ENCODE measurements at regions not wholly inside any gene's neighbourhood (a gene's known extent, or its start where the extent isn't known, plus 50 kb on each side); places are given as distances from the start of the nearest gene placed in this dataset.

DNA sequence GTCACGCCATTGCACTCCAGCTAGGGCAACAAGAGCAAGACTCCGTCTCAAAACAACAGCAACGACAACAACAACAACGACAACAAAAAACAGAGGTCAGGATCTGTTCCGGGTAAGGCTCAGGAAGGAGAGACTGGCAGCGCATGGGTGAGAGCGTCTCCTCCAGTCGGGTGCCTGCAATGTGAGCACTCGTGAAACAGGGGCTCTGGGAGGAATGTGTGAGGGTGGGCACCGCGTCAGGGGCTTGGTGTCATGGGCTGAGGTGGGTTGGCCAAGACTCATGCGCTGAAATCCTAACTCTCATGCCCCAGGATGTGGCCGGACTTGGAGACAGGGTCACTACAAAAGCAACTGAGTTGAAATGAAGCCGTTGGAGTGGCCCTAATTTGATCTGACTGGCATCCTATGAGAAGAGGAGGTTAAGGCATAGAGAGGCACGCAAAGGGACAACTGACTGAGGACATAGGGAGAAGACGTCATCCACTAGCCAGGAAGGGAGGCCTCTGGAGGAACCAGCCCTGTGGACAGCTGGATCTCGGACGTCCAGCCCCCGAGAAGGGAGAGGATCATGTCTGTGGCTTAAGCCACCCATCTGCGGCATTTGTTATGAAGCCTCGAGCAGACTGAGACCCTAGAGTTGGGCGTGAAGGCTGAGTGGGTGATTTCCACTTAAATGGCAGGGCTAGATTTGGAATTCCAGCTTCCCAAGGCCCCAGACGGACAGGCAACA lies 241.5 kb upstream of the PITRM1 start:
- H3K27ac Mint-ChIP-seq, result no peak overlapping the region
- POLR2A ChIA-PET, result no interaction called here
- peaks cover 11% of the 10 kb centered on the region for H3K4me1 Mint-ChIP-seq
- H3K4me3 Mint-ChIP-seq, result no peak overlapping the region
- peaks cover 6% of the 10 kb centered on the region for H3K9me3 Mint-ChIP-seq
- peaks cover 4% of the 10 kb centered on the region for H3K36me3 Mint-ChIP-seq (ENCODE audit: low read depth)
- CTCF ChIA-PET, result no interaction called here
- peaks cover 27% of the 10 kb centered on the region for H3K27me3 Mint-ChIP-seq
- no peak for DNase-seq

DNA sequence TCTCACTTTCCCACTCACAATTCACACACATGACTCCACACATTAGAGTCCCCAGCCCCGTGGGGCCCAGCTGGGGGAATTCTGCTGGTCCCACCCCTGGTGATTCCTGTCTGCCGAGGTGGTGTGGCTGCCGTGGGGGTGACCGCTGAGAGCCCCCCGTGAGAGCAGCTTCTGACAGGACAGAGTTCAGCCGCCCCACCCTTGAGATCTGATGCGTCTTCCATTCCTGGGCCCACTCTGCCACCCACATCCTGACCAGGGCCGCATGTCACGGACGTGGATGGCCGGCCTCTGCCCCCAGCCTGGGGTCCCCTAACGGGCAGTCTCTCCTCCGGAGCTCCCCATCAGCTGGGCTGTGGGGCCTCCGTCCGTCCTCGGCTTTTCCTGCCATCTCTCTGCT lies 240.1 kb upstream of the PITRM1 start:
- no peak overlapping the region for H3K27ac Mint-ChIP-seq
- H3K9me3 Mint-ChIP-seq, result peaks cover 6% of the 10 kb centered on the region
- H3K4me1 Mint-ChIP-seq, result peaks cover 6% of the 10 kb centered on the region
- CTCF ChIA-PET, result no interaction called here
- POLR2A ChIA-PET, result no interaction called here
- peaks cover 16% of the 10 kb centered on the region for H3K27me3 Mint-ChIP-seq
- no peak for DNase-seq
- H3K36me3 Mint-ChIP-seq (ENCODE audit: low read depth), result peaks cover 4% of the 10 kb centered on the region
- H3K4me3 Mint-ChIP-seq, result no peak overlapping the region

DNA sequence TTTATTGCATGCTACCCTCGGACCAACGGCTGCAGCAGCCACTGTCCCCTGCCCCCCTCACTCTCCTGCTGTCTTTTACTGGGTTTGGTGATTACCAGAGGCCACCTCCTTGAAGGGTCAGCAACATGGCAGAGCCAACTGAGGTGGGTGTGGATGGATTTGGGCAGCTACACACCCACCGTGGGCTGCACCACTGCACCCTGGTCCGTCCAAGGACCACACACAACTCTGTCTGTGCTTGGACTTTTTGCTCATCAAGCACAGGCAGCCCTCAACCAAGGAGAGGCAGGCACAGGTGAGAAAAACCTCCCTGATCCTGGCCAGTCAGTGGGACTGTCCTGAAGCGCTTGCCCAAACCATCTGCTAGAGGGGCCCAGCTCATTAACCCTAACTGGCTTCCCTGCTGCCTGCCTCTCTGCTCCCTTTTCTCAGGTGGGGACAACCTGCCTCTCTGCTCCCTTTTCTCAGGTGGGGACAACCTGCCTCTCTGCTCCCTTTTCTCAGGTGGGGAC lies 239.5 kb upstream of the PITRM1 start:
- ChIA-PET CTCF (no interaction called here), POLR2A (no interaction called here)
- Mint-ChIP-seq H3K36me3 (ENCODE audit: low read depth) (peaks cover 4% of the 10 kb centered on the region), H3K27me3 (peaks cover 14% of the 10 kb centered on the region), H3K27ac (no peak overlapping the region), H3K4me1 (peaks cover 7% of the 10 kb centered on the region), H3K4me3 (no peak overlapping the region), H3K9me3 (peaks cover 6% of the 10 kb centered on the region)
- no peak for DNase-seq

DNA sequence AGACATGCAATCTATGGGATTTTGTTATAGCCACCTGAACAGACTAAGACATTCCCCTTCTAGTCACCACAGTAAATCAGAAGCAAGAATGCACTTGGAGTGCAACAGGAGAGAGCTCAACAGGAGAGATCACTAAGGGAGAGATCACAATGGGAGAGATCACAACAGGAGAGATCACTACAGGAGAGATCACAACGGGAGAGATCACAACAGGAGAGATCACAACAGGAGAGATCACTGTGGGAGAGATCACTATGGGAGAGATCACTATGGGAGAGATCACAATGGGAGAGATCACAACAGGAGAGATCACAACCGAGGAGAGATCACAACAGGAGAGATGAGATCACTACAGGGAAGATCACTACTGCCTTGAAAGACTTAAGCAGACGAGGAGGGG lies 238.5 kb upstream of the PITRM1 start:
- ChIA-PET POLR2A (no interaction called here), CTCF (no interaction called here)
- peaks cover 6% of the 10 kb centered on the region for H3K9me3 Mint-ChIP-seq
- no peak overlapping the region for H3K27ac Mint-ChIP-seq
- no peak for DNase-seq
- peaks cover 4% of the 10 kb centered on the region for H3K36me3 Mint-ChIP-seq (ENCODE audit: low read depth)
- peaks cover 7% of the 10 kb centered on the region for H3K4me1 Mint-ChIP-seq
- H3K27me3 Mint-ChIP-seq, result peaks cover 10% of the 10 kb centered on the region
- H3K4me3 Mint-ChIP-seq, result no peak overlapping the region

DNA sequence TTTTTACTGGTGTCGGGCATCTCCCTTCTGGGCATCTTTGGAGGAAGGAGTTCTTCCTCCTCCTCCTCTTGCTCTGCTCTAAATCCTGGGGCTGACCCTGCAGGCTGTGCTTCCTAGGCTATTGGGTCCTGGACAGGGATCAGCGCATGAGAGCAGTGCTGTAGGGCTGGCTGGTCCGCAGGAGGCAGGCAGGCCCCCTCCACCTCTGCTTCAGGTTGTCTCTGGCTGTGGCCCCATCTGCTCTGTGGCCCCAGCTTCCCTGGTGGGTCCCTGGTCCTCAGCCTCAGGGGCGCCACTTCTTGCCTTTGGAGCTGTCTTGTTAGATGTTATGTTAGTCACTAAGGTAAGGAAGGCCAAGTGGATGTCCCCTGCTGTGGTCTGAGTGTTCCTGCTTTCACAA lies 237.3 kb upstream of the PITRM1 start:
- H3K36me3 Mint-ChIP-seq (ENCODE audit: low read depth), result peaks cover 4% of the 10 kb centered on the region
- no peak for DNase-seq
- peaks cover 7% of the 10 kb centered on the region for H3K4me1 Mint-ChIP-seq
- CTCF ChIA-PET, result no interaction called here
- no peak overlapping the region for H3K27ac Mint-ChIP-seq
- peaks cover 6% of the 10 kb centered on the region for H3K9me3 Mint-ChIP-seq
- peaks cover 9% of the 10 kb centered on the region for H3K27me3 Mint-ChIP-seq
- POLR2A ChIA-PET, result no interaction called here
- H3K4me3 Mint-ChIP-seq, result no peak overlapping the region

DNA sequence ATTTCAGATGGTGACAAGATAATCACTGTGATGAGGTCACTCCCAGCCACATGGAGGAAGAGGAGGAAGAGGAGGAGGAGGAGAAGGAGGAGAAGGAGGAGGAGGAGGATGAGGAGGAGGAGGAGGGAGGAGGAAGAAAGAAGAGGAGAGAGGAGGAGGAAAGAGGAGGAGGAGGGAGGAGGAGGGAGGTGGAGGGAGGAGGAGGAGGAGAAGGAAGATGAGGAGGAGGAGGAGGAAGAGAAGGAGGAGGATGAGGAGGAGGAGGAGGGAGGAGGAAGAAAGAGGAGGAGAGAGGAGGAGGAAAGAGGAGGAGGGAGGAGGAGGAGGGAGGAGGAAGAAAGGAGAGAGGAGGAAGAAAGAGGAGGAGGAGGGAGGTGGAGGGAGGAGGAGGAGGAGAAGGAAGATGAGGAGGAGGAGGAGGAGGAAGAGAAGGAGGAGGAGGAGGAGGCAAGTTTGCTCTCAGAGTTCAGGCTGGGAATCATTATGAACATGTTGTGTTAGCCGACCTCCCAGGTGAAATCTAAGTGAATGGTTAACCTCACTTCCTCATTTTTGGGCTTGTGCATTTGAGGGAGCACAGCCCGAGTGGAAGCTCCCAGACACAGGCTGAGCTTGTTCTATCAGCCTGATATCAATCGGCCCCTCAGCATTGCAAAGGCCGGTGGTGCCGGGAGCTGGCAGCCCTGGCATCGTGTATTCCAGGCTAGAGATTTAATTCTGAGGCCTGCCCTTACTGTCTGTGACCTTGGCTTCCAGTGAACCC lies 236.2 kb upstream of the PITRM1 start:
- H3K4me3 Mint-ChIP-seq, result no peak overlapping the region
- peaks cover 4% of the 10 kb centered on the region for H3K36me3 Mint-ChIP-seq (ENCODE audit: low read depth)
- CTCF ChIA-PET, result no interaction called here
- H3K9me3 Mint-ChIP-seq, result peaks cover 6% of the 10 kb centered on the region
- H3K27ac Mint-ChIP-seq, result no peak overlapping the region
- H3K4me1 Mint-ChIP-seq, result peaks cover 7% of the 10 kb centered on the region
- peaks cover 5% of the 10 kb centered on the region for H3K27me3 Mint-ChIP-seq
- POLR2A ChIA-PET, result no interaction called here
- DNase-seq, result no peak

DNA sequence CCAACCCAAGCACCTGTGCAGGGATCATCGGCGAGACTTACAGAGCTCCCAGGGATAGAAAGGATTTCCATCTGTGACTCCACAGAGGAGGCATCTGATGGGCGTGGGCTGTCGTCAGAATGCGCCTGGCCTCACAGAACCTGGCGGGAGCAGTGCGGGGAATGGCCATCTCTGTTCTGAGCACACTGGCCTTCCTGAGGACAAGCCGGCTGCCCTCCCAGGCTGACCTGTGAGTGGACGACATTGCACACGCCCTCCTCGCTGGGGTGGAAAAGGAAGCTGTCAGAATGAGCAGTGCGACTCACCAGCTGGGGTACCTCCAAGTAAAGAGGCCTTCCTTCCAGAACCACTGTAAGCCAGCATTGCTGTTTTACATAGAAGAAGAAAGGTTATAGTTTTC lies 234.6 kb upstream of the PITRM1 start:
- peaks cover 6% of the 10 kb centered on the region for H3K9me3 Mint-ChIP-seq
- peaks cover 8% of the 10 kb centered on the region for H3K27me3 Mint-ChIP-seq
- peaks cover 4% of the 10 kb centered on the region for H3K36me3 Mint-ChIP-seq (ENCODE audit: low read depth)
- H3K4me3 Mint-ChIP-seq, result no peak overlapping the region
- no peak for DNase-seq
- H3K4me1 Mint-ChIP-seq, result peaks cover 7% of the 10 kb centered on the region
- ChIA-PET POLR2A (no interaction called here), CTCF (no interaction called here)
- no peak overlapping the region for H3K27ac Mint-ChIP-seq

DNA sequence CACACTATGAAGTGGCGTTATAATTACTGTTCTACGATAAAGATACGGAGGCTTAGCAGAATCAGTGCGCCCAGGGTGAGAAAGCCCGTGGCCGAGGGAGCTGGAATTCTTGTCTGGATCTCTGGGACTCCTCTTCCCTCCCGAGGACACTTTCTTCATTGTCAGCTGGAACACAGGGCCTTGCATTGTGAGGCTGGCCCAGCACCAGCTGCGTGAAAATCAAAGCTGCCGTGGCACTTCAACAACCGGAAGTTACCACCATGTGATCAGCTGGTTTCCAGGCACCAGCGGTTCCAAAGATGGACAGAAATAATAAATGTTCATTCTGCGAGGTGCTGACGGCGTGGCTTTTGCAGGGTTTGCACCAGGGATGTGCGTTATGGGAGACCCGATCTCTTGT lies 234.0 kb upstream of the PITRM1 start:
- DNase-seq, result no peak
- no peak overlapping the region for H3K27ac Mint-ChIP-seq
- H3K27me3 Mint-ChIP-seq, result peaks cover 10% of the 10 kb centered on the region
- ChIA-PET POLR2A (no interaction called here), CTCF (no interaction called here)
- no peak overlapping the region for H3K4me3 Mint-ChIP-seq
- H3K4me1 Mint-ChIP-seq, result peaks cover 7% of the 10 kb centered on the region
- peaks cover 6% of the 10 kb centered on the region for H3K9me3 Mint-ChIP-seq
- H3K36me3 Mint-ChIP-seq (ENCODE audit: low read depth), result peaks cover 4% of the 10 kb centered on the region

DNA sequence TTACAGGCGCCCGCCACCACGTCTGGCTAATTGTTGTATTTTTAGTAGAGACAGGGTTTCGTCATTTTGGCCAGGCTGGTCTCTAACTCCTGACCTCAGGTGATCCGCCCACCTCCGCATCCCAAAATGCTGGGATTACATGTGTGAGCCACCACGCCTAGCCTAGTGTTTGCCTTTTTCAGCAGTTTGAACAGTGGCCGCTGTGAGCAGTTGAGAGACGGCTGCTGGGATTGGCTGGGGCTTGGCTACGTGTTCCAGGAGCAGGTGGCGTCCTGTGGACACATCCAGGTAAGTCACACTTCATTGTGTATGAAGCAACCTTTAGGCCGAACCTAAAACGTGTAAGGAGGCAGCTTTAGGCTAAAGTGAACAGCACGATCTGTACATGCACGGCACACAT lies 231.8 kb upstream of the PITRM1 start:
- Mint-ChIP-seq H3K4me3 (no peak overlapping the region), H3K36me3 (ENCODE audit: low read depth) (no peaks in the 10 kb centered on the region), H3K4me1 (peaks cover 7% of the 10 kb centered on the region), H3K9me3 (no peaks in the 10 kb centered on the region), H3K27ac (no peak overlapping the region), H3K27me3 (peaks cover 10% of the 10 kb centered on the region)
- POLR2A ChIA-PET, result no interaction called here
- CTCF ChIA-PET, result no interaction called here
- DNase-seq, result no peak

DNA sequence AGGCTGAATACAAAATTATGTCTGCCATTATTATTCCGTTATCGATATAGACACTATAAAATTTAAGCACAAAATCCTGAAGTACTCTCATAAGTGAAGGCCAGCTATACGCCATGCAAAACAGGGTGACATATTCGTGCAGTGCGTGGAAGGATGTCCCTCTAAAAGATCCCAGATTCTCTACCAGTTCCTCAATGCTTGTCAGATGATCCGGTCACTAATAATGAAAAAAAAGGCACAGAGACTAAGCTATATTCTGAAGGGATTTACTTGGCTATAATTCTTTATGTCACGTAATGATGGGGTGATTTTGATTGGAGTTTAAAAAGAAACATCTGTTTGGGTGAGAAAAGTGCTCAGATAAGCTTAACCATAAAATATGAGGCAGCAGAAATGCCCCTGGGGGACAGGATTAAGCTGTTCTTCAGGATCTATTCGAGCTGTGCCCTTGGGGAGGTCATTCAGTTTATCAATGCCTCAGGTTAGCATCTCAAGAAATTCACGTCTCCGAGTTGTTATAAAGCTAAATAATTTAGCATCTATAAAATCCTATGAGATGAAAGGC lies 229.7 kb upstream of the PITRM1 start:
- CTCF ChIA-PET, result no interaction called here
- Mint-ChIP-seq H3K4me3 (no peak overlapping the region), H3K9me3 (no peaks in the 10 kb centered on the region)

DNA sequence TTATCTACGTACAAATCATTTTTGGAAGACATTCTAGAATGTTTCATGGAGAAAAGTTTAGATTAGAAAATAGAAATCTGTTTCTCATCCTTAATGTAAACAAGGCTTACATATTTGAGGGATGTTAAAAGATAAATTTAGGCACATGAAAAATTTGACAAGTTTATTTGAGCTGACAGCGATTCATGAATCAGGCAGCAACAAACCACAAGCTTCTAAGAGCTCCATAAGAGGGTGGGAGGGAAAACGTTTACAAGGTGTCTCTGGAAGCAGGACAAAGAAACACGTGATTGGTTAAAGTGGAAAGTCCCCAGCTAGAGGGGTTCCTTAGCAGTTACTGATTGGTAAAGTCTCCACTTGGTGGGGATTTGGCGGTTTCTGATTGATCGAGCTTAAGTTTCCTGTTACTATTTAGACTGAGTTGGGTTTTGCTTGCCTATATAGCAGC lies 228.9 kb upstream of the PITRM1 start:
- H3K4me1 Mint-ChIP-seq, result no peaks in the 10 kb centered on the region
- no peak overlapping the region for H3K27ac Mint-ChIP-seq
- H3K9me3 Mint-ChIP-seq, result no peaks in the 10 kb centered on the region
- H3K4me3 Mint-ChIP-seq, result no peak overlapping the region
- no peaks in the 10 kb centered on the region for H3K36me3 Mint-ChIP-seq (ENCODE audit: low read depth)
- ChIA-PET CTCF (no interaction called here), POLR2A (no interaction called here)
- no peak for DNase-seq
- H3K27me3 Mint-ChIP-seq, result peaks cover 7% of the 10 kb centered on the region

More for the DNA sequence above, 229.7 kb upstream of the PITRM1 start:
- no peak overlapping the region for H3K27ac Mint-ChIP-seq
- no peaks in the 10 kb centered on the region for H3K36me3 Mint-ChIP-seq (ENCODE audit: low read depth)
- POLR2A ChIA-PET, result no interaction called here
- peaks cover 7% of the 10 kb centered on the region for H3K27me3 Mint-ChIP-seq
- no peaks in the 10 kb centered on the region for H3K4me1 Mint-ChIP-seq
- no peak for DNase-seq

DNA sequence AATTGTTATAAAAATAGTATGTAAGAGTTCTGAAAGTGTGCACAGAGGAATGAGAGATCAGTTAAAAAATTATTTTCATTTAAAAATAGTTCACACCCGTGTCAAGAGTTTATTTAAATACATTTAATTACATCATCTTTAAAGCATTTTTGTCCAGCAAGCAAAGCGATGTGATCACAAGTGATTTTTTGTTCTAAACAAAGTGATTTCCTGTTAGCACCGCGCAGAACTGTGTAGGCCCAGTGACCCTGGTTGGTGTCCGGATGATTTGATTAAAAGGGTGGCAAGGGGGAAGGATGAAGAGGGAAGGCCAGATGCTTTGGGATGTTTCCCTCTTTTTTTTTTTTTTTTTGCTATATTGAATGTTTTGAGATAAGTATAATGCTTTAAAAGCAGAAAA lies 227.8 kb upstream of the PITRM1 start:
- POLR2A ChIA-PET, result no interaction called here
- DNase-seq, result no peak
- H3K36me3 Mint-ChIP-seq (ENCODE audit: low read depth), result no peaks in the 10 kb centered on the region
- CTCF ChIA-PET, result no interaction called here
- H3K4me1 Mint-ChIP-seq, result no peaks in the 10 kb centered on the region
- peaks cover 7% of the 10 kb centered on the region for H3K27me3 Mint-ChIP-seq
- no peak overlapping the region for H3K4me3 Mint-ChIP-seq
- H3K9me3 Mint-ChIP-seq, result no peaks in the 10 kb centered on the region
- no peak overlapping the region for H3K27ac Mint-ChIP-seq

DNA sequence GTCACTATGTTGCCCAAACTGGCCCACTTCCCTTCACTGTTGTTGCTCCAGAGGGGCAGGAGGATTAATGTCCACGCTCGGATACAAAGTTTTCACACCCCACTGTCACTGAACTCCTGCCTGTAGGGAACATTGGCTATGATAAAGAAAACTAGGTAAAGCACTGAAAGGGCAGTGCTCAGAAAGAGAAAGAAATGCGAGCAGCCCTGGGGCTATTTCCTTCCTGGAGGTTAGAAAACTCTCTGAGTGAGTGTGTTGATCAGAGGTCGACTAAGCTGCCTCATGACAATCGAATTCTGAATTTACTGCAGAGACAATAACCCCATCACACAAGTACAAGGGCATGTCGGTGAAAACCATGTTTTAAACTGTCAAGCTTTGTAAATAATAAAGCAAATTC lies 227.2 kb upstream of the PITRM1 start:
- Mint-ChIP-seq H3K4me1 (no peaks in the 10 kb centered on the region), H3K4me3 (no peak overlapping the region), H3K9me3 (no peaks in the 10 kb centered on the region), H3K27ac (no peak overlapping the region), H3K36me3 (ENCODE audit: low read depth) (no peaks in the 10 kb centered on the region), H3K27me3 (peaks cover 7% of the 10 kb centered on the region)
- no peak for DNase-seq
- ChIA-PET CTCF (no interaction called here), POLR2A (no interaction called here)
